NCI-H1436 (cell line): ENCODE measurements at regions not wholly inside any gene's neighbourhood (a gene's known extent, or its start where the extent isn't known, plus 50 kb on each side); places are given as distances from the start of the nearest gene placed in this dataset.

Experiments
- DNase-seq: peaks from one replicate; lab custom pipeline; 2025; lab: John Stamatoyannopoulos, UW

DNA sequence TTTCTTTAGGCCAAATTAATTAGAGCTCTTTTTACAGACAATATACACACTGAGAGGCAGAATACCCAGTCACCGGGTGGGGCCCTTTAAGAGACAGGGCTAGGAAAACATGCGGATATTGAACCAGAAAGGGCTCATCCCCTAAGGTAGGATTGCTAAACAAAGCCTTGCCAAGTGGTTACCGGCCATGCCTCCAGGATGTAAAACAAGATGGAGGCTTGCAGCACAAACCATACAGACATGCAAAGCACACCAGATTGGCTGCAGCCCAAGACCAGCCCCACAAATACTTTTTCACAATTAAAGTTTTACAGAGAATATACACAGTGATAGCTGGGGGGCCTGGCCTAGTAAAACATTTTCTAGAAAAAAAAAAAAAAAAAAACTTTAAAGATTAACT, 210.0 kb downstream of the KLHL4 start:
- no peak for DNase-seq

DNA sequence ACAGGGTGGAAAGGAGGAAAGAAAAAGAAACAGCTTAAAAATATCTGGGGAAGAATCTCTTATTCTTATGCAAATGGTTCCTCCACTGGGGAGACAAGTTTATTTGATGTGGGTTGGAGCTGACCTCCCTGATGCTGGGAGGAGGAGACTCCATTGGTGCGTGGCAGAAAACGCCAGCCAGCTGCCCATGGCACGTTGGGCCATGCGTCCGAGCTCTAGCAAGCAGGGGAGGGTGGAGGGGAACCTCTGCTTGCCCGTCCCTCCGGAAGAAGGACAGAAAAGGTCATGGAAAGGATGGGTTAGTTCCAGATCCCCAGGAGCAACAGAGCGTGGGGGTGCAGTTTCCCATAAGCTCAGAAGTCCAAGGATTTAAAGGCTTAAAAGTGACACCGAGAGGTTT, 210.4 kb downstream of the KLHL4 start:
- DNase-seq: no peak

DNA sequence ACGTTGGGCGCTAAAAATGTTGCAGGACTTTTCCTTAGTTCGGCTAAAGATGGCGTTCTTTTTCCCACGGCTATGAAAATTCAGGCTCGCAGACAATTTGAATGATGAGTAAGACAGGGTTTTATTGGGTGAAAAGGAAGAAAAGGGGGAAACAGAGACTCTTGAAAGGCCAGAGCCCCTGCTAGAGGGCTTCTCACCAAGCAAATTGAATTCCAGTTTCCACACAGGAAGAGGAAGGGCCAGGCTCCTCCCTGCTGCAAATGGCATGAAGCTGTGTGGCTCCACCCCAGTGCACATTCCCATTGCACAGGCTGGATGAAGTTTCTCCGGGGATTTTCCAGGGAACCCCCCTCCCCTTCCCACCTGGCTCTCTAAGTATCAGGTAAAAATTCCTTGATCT, 210.9 kb downstream of the KLHL4 start:
- no peak for DNase-seq

DNA sequence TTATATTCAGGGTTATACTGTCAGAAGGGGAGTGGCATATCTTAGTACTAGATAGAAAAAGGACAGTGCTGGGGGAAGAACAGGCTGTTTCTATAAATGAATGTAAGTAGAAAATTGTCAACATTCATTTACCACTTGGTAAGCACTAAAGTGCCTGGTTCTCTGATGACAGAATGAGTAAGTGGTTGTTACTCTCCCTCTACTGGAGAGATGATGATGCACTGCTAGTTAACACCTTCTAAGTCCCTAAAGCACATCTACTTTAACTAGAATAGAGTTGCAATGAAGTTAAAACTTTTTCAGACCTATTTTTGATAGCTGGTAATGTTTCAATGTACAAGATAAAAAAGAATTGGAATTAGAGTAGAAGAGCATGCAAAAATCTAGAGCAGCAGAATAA, 214.5 kb downstream of the KLHL4 start:
- DNase-seq: no peak

DNA sequence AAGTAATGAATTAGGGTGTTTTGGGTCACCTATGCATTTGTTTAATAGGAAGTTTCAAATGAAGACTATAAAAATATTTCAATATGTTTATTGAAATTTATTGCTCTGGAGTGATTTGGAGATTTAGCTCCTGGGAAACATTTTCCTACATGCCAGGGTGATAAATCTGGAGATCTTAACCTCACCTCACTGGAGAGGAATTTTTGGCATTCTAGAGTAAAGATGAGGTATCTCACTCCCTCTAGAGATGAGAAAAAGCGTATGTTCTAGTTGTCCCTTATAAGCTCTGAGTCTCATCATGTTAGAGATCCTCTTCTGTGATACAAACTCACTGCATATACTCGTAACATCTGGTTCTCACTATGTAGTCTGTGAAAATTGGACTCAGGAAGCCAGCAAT, 219.0 kb downstream of the KLHL4 start:
- DNase-seq: no peak

DNA sequence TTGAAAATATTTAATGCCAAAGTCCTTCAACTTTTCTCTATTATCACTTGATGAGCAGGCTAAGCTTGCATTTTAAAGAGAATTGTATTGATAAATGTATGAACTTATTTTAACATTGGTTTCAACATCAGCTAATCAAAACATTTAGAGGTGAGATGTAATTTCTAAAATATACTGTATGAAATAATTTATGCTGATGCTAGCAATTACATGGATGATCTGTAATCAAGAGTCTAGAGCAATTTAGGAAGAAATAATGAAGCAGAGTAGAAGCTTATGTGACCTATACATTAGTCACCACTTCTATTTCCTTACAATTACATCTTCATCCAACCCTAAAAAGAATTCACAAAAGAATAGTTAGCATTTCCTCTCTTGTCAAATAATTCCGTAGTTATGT, 226.8 kb downstream of the KLHL4 start:
- DNase-seq: no peak

DNA sequence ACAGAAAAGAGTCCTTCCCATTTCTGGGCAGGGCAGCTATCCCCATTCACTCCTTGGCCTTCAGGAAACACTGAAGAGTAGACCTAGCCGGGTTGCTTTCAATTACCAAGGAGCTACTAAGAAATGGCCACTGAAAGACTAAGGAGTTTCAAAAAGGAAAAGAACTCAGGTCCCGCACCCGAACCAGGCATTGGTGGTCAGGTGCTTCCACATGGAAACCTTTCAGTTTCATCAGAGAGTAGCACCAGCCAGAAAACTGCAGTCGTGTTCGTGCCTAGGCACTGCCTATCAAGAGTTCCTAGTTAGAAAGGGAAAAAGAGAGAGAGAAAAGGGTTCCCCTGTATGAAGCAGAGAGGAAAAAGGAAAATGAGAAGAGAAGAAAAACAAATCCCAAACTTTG, 237.9 kb downstream of the KLHL4 start:
- no peak for DNase-seq

DNA sequence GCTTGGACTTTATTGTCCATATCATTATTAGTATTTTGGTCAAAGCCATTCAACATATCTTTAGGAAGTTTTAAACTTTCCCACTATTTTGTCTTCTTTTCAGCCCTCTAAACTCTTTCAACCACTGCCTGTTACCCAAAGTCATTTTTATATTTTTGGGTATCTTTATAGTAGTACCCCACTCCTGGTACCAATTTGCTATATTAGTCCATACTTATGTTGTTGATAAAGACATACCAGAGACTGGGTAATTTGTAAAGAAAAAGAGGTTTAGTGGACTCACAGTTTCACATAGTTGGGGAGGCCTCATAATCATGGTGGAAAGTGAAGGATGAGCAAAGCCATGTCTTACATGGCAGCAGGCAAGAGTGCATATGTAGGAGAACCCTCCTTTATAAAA, 271.4 kb downstream of the KLHL4 start:
- no peak for DNase-seq

DNA sequence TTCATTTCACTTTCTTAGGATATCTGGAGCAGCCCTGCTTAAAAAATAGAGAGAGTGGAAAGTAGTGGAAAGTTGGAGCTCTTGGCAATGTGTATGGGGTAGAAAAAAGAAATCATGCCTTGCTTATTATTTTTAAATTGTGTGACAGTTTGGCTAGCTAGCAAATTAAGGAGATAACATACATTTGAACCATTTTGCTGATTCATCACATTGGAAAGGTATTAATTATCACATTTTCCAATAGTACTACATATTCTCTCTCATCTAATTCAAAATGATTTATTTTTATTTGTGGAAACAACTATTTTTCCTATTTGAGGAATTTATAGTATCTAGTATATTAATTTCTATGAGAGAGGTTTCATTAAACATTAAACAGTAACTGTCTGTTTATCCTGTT, 280.4 kb downstream of the KLHL4 start:
- DNase-seq: no peak

DNA sequence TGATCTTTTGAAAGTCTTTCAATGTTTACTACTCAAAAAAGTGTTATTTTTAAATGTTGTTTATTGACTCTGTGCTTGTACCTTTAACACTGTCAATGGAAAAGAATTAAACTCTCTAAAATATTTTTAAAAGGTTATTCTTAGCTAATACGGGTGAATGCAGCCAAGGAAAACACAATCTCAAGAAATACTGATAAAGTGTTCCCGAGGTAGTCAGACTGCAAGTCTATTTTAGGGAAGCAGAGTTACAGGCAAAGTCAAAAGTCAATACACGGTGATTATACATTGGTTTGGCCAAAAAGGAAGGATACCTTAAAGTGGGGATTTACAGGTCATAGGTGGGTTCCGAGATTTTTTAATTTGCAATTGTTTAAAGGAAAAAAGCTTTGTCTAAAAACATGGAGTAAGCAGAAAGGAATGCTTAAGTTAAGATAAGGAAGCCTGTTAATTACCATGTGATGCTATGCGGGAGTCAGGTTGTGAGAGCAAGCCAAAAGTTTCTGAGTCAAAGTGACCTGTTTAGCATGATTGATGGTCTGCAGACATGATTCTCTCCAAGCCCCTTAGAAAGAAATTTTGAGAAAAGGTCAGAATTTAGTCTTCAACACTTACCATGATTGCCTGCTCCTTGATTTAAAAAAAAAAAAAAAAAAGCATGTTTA, 288.4 kb downstream of the KLHL4 start:
- no peak for DNase-seq

DNA sequence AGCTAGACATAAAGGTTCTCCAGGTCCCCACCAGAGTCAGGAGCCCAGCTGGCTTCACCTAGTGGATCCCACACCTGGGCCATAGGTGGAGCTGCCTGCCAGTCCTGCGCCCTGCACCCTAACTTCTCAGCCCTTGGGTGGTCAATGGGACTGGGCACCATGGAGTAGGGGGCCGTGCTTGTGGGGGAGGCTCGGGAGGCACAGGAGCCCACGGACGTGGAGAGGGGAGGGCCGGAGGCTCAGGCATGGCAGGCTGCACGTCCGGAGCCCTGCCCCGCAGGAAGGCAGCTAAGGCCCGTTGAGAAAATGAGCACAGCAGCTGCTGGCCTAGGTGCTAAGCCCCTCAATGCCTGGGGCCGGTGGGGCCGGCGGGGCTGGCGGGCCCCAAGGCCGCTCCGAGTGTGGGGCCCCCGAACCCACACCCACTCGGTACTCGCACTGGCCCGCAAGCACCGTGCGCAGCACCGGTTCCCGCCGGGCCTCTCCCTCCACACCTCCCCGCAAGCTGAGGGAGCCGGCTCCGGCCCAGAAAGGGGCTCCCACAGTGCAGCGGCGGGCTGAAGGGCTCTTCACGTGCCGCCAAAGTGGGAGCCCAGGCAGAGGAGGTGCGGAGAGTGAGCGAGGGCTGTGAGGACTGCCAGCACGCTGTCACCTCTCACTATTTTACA, 291.1 kb downstream of the KLHL4 start:
- no peak for DNase-seq

DNA sequence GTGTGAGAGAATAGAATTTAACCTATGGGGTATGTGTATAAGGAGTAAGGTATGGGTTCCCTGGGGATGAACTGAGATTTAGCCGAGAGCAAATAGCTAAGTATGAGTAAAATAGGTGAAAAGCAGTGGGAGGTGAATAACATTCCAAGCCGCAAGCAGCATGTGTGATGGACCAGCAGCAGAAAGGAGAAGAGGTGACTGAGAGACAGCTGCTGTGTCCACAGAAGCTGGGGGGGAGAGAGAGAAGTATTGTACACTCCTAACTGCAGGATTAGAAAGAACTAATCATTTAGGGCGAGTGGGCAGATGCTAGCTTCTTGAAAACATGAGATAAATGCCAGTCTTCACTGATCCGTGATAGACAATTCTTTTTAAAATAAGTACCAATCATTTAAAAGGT, 296.0 kb downstream of the KLHL4 start:
- DNase-seq: no peak

DNA sequence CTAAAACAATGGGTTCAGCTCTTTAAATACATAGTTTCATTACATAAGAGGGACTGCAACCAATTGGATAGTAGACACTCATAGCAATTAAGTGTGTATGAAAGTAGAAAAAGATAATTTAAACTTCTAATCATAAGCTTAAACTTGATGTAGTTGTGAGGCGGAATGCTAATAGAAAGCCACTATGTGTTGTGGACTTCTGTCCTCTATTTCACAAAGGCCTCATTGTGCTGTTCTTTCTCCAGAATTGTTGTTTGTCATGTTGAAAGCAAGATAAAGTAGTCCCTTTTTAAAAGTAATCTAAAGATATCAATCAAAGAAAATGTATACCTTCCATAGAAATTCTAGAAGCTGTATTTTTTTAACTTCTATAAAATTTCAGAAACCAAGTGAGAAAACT, 329.4 kb downstream of the KLHL4 start:
- DNase-seq: no peak

DNA sequence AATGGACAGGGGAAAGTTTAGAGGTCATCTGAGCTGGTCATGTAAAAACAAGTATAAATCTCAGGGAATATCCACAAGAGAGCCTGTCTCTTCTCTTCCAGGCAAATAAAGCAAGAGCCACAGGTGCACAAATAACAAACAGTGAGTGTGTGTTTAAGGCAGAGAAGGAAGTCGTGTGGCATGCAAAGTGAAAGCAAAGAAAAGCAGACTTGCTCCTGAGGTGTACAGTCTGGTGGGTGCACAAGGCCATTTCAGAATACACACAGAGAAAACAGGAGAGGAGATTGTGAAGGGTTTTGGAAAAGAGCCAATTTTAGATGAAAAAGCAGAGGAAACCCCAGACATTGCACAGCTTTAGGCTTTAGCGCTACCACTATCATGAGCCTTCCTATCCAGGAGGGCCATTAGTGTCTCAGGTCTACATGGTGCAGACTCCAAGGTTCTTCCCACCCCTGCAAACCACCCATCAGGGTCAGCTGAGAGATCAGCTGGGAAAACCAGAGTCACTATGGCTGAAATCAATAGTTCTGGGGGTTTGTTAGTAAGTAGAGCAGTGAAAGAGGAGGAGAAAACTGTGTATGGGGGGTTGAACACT, 355.8 kb downstream of the KLHL4 start:
- DNase-seq: no peak

DNA sequence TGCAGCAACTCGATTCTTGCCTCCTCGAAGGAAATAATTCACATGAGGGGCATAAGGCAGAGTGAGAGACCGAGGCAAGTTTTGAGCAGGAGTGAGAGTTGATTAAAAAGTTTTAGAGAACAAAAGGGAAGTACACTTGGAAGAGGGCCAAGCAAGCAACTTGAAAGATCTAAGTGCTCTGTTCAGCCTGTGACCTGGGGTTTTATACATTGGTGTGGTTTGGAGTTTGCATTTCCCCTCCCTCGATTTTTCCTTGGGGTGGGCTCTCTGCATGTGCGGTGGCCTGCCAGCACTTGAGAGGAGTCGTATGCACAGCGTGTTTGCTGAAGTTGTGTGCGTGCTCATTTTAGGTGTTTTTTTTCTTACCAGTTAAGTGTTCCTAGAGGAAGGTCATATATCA, 356.4 kb downstream of the KLHL4 start:
- DNase-seq: no peak

DNA sequence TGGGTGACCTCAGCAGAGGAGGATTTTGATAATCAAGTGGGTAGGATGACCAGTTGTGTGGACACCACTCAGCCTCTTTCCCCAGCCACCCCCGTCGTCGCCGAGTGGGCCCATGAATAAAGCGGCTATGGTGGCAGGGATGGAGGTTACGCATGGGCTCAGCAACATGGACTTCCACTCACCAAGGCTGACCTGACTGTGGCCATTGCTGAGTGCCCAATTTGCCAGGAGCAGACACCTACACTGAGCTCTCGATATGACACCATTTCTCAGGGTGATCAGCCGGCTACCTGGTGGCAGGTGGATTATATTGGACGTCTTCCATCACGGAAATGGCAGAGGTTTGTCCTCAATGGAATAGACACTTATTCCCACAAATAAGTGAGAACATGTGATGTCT, 361.3 kb downstream of the KLHL4 start:
- DNase-seq: no peak

DNA sequence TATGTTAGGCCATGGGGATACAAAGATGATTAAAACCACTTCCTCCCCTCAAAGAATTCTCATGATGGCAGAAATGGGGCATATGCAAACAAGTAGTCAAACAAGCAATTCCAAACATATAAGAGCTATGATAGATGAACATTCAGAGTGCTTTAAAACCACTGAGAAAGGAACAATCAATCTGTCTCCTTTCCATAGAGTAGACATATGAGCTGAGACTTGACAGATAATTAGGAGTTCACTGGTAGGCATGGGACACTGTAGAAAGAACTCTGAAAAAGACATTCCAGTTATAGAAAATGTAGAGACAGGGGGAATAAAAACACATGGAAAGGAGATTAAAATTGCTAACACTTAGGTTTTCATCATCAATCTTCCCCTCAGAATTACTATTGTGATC, 372.8 kb downstream of the KLHL4 start:
- DNase-seq: no peak

DNA sequence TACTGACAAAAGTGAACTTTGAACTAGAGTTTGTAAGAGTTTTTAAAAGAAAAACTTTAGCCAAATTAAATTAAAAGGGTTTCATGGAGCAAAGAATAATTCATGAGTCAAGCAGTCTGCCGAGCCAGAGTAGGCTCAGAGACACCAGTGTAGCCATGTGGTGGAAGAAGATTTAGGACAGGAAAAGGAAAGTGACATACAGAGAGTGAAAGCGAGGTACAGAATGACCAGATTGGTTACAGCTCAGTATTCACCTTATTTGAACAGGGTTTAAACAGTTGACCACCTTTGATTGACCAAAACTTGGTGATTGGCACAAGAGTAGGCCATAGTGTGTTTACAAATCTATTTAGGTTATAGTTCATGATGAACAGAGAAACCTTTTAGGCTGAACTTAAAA, 377.8 kb downstream of the KLHL4 start:
- DNase-seq: no peak

DNA sequence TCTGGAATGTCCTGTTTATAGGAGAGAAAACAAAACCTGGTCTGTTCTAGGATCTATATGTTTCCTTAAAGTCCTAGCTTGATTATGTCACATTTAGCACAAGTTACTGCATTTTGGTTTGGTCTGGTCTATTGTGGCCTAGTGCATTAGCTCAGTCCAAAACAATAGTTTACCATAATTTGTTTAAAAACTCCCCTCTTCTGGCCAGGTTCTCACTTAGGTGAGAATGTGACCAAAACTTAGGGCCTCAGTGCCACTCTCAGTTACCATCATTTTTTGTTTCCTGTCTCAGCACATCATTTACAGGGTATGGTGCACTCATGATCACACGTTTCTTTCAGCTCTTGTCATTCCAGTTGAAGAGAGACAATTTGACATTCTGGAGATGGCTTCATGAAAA, 378.5 kb downstream of the KLHL4 start:
- no peak for DNase-seq

DNA sequence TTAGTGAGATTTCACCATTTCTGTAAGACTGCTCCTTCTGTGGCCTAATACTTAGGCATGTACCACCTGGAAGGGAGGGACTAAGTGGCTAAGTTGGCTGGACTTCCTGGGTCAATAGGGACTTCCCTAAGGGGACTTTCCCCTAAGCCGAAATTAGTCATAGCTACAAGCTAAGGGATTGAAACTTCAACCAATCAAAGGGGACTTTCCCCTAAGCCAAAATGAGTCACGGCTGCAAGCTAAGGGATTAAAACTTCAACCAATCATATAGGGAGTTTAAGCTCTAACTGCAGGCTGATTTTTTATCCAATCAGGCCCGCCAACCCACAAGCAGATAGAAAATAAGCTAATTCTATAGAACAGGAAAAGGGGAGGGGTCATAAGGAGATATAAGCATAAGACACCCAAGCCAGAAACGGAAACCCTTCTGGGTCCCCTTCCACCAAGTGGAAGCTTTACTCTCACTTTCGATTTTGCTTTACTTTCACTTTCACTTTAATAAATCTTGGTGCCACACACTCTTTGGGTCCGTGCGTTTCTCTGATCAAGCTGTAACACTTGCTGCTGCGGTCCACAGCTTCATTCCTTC, 382.8 kb downstream of the KLHL4 start:
- DNase-seq: peak; percentile 20

DNA sequence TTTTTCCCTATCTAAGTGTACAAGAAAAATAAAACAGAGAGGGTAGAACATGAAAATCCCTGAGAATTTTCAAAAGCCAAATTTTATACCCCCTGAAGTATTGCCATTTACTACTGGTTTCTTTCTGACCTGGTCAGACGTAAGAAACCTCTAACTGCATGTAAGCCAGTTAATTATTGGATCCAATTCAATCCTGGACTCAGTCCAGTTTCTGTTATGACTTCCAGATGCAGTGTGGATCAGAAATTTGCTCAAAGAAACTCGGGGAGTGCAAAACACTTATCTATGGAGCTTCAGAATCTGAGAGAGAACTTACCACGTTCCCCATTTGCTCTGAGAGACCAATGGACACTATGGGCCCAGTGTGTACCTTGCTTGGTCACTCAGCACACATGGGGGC, 383.5 kb downstream of the KLHL4 start:
- no peak for DNase-seq

DNA sequence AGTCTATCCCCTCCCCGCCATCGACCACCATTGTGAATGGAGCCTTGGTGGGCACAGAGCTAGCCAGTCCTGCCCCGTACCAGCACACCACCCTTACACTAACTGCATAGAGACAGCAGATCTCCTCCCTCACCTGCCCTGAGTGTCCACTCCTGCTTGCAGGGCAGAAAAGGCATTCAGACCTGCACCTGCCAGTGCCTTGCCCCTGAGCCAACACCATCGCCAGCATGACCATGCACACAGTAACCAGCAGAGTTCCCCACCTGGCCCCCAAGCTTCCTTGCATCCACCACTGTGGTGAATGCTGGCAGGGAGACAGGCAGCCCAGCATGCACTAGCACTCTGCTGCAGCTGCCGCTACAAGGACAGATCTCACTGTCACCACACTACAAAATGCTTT, 397.1 kb downstream of the KLHL4 start:
- DNase-seq: no peak

DNA sequence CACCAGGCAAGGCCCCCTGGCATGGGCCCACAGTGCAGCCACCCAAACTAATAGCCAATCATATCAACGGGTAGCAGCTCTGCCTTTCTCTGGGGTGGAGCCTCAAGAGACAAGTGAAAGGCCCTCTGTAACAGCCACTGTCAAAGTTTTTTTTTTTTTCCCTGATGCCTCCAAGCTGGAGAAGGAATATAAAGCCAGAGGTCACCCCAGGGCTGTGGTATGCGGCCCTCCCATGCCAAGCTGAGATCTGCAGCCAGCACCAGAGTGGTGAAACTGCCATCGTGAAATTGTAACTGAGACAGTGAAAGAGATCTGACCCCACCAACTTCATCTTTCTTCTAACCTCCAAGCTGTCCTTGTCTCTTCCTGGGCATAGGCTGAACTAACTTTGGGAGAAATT, 407.0 kb downstream of the KLHL4 start:
- no peak for DNase-seq

DNA sequence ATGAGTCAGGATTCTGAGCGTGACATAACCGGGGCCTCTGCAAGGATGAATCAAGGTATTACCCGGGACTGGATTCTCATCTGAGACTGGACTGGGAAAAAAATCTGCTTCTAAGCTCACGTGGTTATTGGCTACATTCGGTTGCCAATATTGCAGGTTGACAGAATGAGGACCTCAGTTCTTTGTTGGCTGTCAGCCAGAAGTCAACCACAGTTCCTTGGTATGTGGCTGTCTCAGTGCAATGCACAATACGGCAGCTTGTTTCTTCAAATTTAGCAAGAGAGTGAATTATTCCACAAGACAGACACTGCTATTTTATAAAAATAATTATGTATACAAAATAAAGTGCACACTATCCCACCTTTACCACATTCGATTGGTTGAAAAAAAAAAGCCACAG, 424.2 kb downstream of the KLHL4 start:
- no peak for DNase-seq
